Lower leg skin (tissue), 3 donors: ENCODE measurements at regions not wholly inside any gene's neighbourhood (a gene's known extent, or its start where the extent isn't known, plus 50 kb on each side); places are given as distances from the start of the nearest gene placed in this dataset.

ENCODE experiments used
- POLR2A ChIP-seq, 2 donors: fragments of 450-650 bp; IDR thresholded peaks; one replicate each; pipeline ENCODE4 v1.6.1; 2016 to 2017; ENCODE audit warnings: antibody characterized with exemption in 2 of 2, mild to moderate bottlenecking in 1 of 2, moderate library complexity in 1 of 2
- TF ChIP-seq, protein P1 (sequence below), 3 donors: fragments of 450-650 bp; IDR thresholded peaks; one replicate each; pipeline ENCODE4 v1.5.1; 2016; ENCODE audit warnings: antibody characterized with exemption in 3 of 3, mild to moderate bottlenecking in 3 of 3, moderate library complexity in 2 of 3

DNA sequence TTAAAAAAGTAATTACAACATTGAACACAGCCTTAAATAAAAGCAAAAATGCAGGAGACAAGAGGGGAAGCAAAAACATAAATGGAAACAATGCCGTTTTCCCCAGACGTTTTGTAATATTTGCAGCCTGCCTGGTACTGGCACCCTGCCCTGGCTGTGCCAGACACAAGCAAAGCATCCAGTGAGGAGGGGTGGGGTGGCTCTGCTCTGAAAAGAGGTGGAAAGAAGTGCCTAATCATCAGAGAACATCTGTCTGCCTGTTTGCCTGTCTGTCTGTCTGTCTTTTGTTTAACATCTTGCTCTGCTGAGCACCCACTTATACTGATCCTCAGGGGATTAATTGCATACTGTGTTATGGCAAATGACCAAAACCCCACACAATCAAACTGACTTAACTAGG, 62.7 kb downstream of the C16orf82 start:
- TF ChIP-seq, protein P1, sequence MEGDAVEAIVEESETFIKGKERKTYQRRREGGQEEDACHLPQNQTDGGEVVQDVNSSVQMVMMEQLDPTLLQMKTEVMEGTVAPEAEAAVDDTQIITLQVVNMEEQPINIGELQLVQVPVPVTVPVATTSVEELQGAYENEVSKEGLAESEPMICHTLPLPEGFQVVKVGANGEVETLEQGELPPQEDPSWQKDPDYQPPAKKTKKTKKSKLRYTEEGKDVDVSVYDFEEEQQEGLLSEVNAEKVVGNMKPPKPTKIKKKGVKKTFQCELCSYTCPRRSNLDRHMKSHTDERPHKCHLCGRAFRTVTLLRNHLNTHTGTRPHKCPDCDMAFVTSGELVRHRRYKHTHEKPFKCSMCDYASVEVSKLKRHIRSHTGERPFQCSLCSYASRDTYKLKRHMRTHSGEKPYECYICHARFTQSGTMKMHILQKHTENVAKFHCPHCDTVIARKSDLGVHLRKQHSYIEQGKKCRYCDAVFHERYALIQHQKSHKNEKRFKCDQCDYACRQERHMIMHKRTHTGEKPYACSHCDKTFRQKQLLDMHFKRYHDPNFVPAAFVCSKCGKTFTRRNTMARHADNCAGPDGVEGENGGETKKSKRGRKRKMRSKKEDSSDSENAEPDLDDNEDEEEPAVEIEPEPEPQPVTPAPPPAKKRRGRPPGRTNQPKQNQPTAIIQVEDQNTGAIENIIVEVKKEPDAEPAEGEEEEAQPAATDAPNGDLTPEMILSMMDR (IDR thresholded peaks at IDR 0.05) = no peak
- TF ChIP-seq POLR2A (IDR thresholded peaks at IDR 0.05) = no peak
